GM12892 (cell line): ENCODE measurements at regions not wholly inside any gene's neighbourhood (a gene's known extent, or its start where the extent isn't known, plus 50 kb on each side); places are given as distances from the start of the nearest gene placed in this dataset.
A peak's percentile ranks its signal among the peaks of the same experiment; 100 is the strongest.

Experiments
- DNase-seq: peaks from one replicate; pipeline ENCODE4 v3.0.0; 2011; ENCODE audit not compliant: insufficient read length
- FAIRE-seq: peaks from 2 replicates; lab custom pipeline; 2011; peaks lifted over from hg19 to GRCh38; lab: Jason Lieb, UNC
- POLR2A ChIP-seq: IDR thresholded peaks from 2 replicates; pipeline ENCODE4 v1.6.1; 2011; ENCODE audit warnings: low read depth, low read length, control low read depth
- POLR2AphosphoS5 ChIP-seq: IDR thresholded peaks from 2 replicates; pipeline ENCODE4 v1.6.1; 2011; ENCODE audit warnings: low read depth, low read length, control low read depth
- TAF1 ChIP-seq: IDR thresholded peaks from 2 replicates; pipeline ENCODE4 v1.6.1; 2011; ENCODE audit warnings: low read depth, mild to moderate bottlenecking, control low read depth, low read length, borderline replicate concordance

- TF ChIP-seq POLR2AphosphoS5: no peak
- no peak for TF ChIP-seq TAF1
- no peak for TF ChIP-seq POLR2A
- FAIRE-seq (no peak), DNase-seq (no peak)
These were observed 81.1 kb upstream of the NR3C1 start for GRCh38 chr5:143484601-143485000.

GRCh38 chr5:143481697-143482531, 78.4 kb upstream of the NR3C1 start:
- DNase-seq (no peak), FAIRE-seq (no peak)
- TF ChIP-seq TAF1: no peak

- no peak for TF ChIP-seq TAF1
- no peak for TF ChIP-seq POLR2AphosphoS5
- TF ChIP-seq POLR2A: no peak
- no peak for FAIRE-seq
These were observed 76.5 kb upstream of the NR3C1 start for GRCh38 chr5:143480001-143480400.

GRCh38 chr5:143479394-143479793, 75.9 kb upstream of the NR3C1 start:
- TF ChIP-seq TAF1 (no peak), POLR2AphosphoS5 (no peak), POLR2A (no peak)
- FAIRE-seq: no peak
- DNase-seq: no peak

More at GRCh38 chr5:143480001-143480400, 76.5 kb upstream of the NR3C1 start:
- no peak for DNase-seq

- TF ChIP-seq POLR2A (no peak), POLR2AphosphoS5 (no peak), TAF1 (no peak)
- no peak for DNase-seq
- peak; percentile 42 for FAIRE-seq
These were observed 73.2 kb upstream of the NR3C1 start for GRCh38 chr5:143476601-143477211.

- no peak for FAIRE-seq
- no peak for TF ChIP-seq TAF1
- no peak for TF ChIP-seq POLR2A
- no peak for TF ChIP-seq POLR2AphosphoS5
- no peak for DNase-seq
These were observed 71.1 kb upstream of the NR3C1 start for GRCh38 chr5:143474616-143475015.

- no peak for FAIRE-seq
- no peak for DNase-seq
- TF ChIP-seq POLR2A (no peak), TAF1 (no peak), POLR2AphosphoS5 (no peak)
These were observed 70.0 kb upstream of the NR3C1 start for GRCh38 chr5:143473481-143473880.

- no peak for FAIRE-seq
- DNase-seq: no peak
- TF ChIP-seq TAF1 (no peak), POLR2AphosphoS5 (no peak), POLR2A (no peak)
These were observed 69.1 kb upstream of the NR3C1 start for GRCh38 chr5:143472576-143472975.

- FAIRE-seq: no peak
These were observed 68.4 kb upstream of the NR3C1 start for GRCh38 chr5:143471666-143472464.

GRCh38 chr5:143471041-143471509, 67.6 kb upstream of the NR3C1 start:
- FAIRE-seq (no peak), DNase-seq (no peak)
- no peak for TF ChIP-seq POLR2AphosphoS5
- TF ChIP-seq POLR2A: no peak
- no peak for TF ChIP-seq TAF1

More at GRCh38 chr5:143471666-143472464, 68.4 kb upstream of the NR3C1 start:
- no peak for DNase-seq
- TF ChIP-seq POLR2A: no peak

GRCh38 chr5:143470120-143470519, 66.6 kb upstream of the NR3C1 start:
- FAIRE-seq: no peak
- no peak for TF ChIP-seq TAF1
- TF ChIP-seq POLR2A: no peak
- TF ChIP-seq POLR2AphosphoS5: no peak
- no peak for DNase-seq
